ENCODE measurements at regions not wholly inside any gene's neighbourhood (a gene's known extent, or its start where the extent isn't known, plus 50 kb on each side); places are given as distances from the start of the nearest gene placed in this dataset.

DNA sequence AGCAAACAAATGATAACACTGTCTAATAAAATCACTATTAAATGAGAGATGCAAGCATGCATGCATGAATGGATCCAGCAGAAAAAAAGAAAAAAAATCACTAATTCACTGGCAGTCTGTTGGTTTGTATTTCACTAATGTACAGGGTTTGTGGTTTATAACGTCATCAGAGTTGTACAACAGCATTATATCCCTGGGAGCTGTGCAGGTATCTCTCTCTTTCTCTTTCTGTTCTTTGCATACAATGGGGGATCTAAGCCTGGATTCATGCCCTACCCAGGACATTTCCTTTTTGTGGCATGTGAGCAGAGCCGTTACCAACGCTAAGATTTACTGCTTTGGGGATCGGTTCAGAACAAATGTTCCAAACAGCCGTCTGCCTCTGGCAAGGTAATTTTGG, 229.5 kb downstream of the SOX2 start:
- H3K27ac ChIP-seq, result no peak overlapping the region
- H3K4me3 ChIP-seq, result no peak overlapping the region
- DNase-seq (ENCODE audit: low spot score) (no peak), ATAC-seq (ENCODE audit: insufficient number of reproducible peaks, low FRiP score, low read depth) (no peak)
- no peaks in the 10 kb centered on the region for H3K4me1 ChIP-seq (ENCODE audit: control insufficient read depth in 1 of 2, low read depth in 2 of 2)
- H3K36me3 ChIP-seq, result no peaks in the 10 kb centered on the region
- no peaks in the 10 kb centered on the region for H3K9me3 ChIP-seq
- H3K27me3 ChIP-seq (replicated peaks; ENCODE audit: insufficient read depth), result no peaks in the 10 kb centered on the region
- TF ChIP-seq, protein P1, sequence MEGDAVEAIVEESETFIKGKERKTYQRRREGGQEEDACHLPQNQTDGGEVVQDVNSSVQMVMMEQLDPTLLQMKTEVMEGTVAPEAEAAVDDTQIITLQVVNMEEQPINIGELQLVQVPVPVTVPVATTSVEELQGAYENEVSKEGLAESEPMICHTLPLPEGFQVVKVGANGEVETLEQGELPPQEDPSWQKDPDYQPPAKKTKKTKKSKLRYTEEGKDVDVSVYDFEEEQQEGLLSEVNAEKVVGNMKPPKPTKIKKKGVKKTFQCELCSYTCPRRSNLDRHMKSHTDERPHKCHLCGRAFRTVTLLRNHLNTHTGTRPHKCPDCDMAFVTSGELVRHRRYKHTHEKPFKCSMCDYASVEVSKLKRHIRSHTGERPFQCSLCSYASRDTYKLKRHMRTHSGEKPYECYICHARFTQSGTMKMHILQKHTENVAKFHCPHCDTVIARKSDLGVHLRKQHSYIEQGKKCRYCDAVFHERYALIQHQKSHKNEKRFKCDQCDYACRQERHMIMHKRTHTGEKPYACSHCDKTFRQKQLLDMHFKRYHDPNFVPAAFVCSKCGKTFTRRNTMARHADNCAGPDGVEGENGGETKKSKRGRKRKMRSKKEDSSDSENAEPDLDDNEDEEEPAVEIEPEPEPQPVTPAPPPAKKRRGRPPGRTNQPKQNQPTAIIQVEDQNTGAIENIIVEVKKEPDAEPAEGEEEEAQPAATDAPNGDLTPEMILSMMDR (IDR thresholded peaks at IDR 0.05), result no peak

DNA sequence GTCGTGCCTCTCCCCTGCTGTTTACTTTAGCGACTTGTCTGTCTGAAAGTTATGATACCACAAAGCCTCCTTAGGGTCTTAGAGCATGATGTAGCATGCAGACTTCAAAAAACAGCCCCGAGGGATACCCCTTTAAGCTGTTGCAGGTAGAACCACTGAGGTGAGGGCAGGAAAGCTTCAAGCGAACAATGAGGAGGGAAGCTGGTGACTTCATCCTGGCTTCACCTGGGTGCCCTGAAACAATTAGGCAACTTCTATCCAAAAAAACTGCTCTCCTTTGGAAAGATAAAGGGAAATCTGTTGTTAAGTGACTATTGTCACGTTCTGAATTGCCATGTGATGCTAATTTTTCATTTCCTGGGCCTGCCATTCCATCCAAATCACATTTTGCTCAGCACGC, 231.6 kb downstream of the SOX2 start:
- no peaks in the 10 kb centered on the region for H3K36me3 ChIP-seq
- no peak overlapping the region for H3K27ac ChIP-seq
- DNase-seq (ENCODE audit: low spot score) (no peak), ATAC-seq (ENCODE audit: insufficient number of reproducible peaks, low FRiP score, low read depth) (no peak)
- H3K4me3 ChIP-seq, result no peak overlapping the region
- no peaks in the 10 kb centered on the region for H3K4me1 ChIP-seq (ENCODE audit: control insufficient read depth in 1 of 2, low read depth in 2 of 2)
- TF ChIP-seq, protein P1 (IDR thresholded peaks at IDR 0.05), result no peak
- H3K27me3 ChIP-seq (replicated peaks; ENCODE audit: insufficient read depth), result no peaks in the 10 kb centered on the region
- H3K9me3 ChIP-seq, result no peaks in the 10 kb centered on the region

DNA sequence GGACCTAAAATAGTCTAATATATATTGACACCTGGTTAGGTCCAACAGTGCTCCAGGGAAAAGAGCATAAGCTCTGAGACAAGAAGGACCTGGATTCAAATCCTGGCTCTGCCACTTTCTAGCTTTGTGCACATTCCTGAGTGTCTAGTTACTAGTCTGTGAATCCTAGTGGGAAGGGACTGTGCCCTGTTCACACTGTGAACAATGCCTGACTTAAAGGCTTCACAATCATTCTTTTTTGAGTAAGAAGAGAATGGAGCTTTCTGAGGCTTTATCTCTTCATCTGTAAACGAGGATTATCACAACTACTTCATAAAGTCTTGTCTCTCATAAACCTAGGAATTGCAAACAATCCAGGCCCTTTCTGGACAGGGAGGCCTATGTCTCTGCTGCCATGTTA, 235.9 kb downstream of the SOX2 start:
- Histone ChIP-seq H3K27me3 (replicated peaks; ENCODE audit: insufficient read depth) (no peaks in the 10 kb centered on the region), H3K36me3 (no peaks in the 10 kb centered on the region)

DNA sequence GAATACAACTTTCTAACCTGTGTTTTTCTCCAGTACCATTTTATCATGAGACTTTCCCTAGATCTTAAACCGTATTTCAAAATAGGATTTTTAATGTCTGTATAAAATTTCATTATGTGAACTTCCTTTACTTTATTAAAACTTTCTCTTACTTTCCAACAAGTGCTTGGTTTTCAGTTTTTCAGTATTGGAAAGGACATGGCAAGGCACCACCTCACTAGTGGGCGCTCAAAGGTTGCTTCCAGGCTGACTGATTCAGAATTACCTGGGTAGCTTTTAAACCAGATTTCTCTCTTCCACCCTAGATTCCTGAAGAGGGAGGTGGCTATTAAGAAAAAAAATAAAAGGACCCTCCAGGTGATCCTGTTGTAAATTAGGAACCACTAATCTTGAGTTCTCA, 236.6 kb downstream of the SOX2 start:
- DNase-seq (ENCODE audit: low spot score) (no peak), ATAC-seq (ENCODE audit: insufficient number of reproducible peaks, low FRiP score, low read depth) (no peak)
- Histone ChIP-seq H3K27ac (no peak overlapping the region), H3K36me3 (no peaks in the 10 kb centered on the region), H3K9me3 (no peaks in the 10 kb centered on the region), H3K27me3 (replicated peaks; ENCODE audit: insufficient read depth) (no peaks in the 10 kb centered on the region), H3K4me1 (ENCODE audit: control insufficient read depth in 1 of 2, low read depth in 2 of 2) (no peaks in the 10 kb centered on the region), H3K4me3 (no peak overlapping the region)
- TF ChIP-seq, protein P1 (IDR thresholded peaks at IDR 0.05), result no peak

More for the DNA sequence above, 235.9 kb downstream of the SOX2 start:
- Histone ChIP-seq H3K4me1 (ENCODE audit: control insufficient read depth in 1 of 2, low read depth in 2 of 2) (no peaks in the 10 kb centered on the region), H3K27ac (no peak overlapping the region), H3K4me3 (no peak overlapping the region), H3K9me3 (no peaks in the 10 kb centered on the region)
- TF ChIP-seq, protein P1 (IDR thresholded peaks at IDR 0.05), result no peak
- DNase-seq (ENCODE audit: low spot score), result no peak
- ATAC-seq (ENCODE audit: insufficient number of reproducible peaks, low FRiP score, low read depth), result no peak

DNA sequence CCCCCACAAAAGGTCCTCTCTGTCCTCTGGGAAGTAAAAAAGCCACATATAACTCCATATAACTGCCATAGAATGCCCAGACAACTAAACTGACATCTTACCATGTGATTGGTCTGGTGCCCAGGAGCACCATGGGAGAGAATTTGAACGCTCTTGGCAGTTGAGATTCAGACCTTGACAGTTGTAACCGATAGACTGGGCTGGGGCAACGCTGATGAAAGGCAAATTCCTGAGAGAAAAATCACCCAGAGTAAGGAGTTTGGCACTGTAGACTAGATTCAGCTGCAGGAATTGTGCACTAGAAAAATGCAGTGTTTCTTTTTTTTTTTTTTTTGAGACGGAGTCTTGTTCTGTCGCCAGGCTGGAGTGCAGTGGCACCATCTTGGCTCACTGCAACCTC, 240.5 kb downstream of the SOX2 start:
- Histone ChIP-seq H3K4me3 (no peak overlapping the region), H3K4me1 (ENCODE audit: control insufficient read depth in 1 of 2, low read depth in 2 of 2) (no peaks in the 10 kb centered on the region), H3K27me3 (replicated peaks; ENCODE audit: insufficient read depth) (no peaks in the 10 kb centered on the region), H3K9me3 (no peaks in the 10 kb centered on the region), H3K27ac (no peak overlapping the region), H3K36me3 (no peaks in the 10 kb centered on the region)
- ATAC-seq (ENCODE audit: insufficient number of reproducible peaks, low FRiP score, low read depth) (no peak), DNase-seq (ENCODE audit: low spot score) (no peak)
- TF ChIP-seq, protein P1 (IDR thresholded peaks at IDR 0.05), result no peak
